GM19324 (cell line): ENCODE measurements at regions not wholly inside any gene's neighbourhood (a gene's known extent, or its start where the extent isn't known, plus 50 kb on each side); places are given as distances from the start of the nearest gene placed in this dataset.
"Not testable (repeated sequence)": the region's sequence is repeated elsewhere in the genome, so short reads cannot be mapped to it uniquely, and the experiment has no call there.

Experiments
- ATAC-seq: cut with Tn5 transposase; IDR thresholded peaks from one replicate; pipeline ENCODE4 v1.9.1; 2021; ENCODE audit warnings: mild to moderate bottlenecking, moderate library complexity; ENCODE audit not compliant: unreplicated experiment, low FRiP score

- ATAC-seq: peak; percentile 71
Measured at GRCh38 chr7:85292908-85293576, 106.2 kb upstream of the SEMA3D start.

- no peak for ATAC-seq
Measured at GRCh38 chr7:85290269-85290668, 103.4 kb upstream of the SEMA3D start.

- ATAC-seq: no peak
Measured at GRCh38 chr7:85289279-85289678, 102.4 kb upstream of the SEMA3D start.

GRCh38 chr7:85287106-85287825 is 100.4 kb upstream of the SEMA3D start:
- no peak for ATAC-seq

GRCh38 chr7:85286446-85286845 is 99.6 kb upstream of the SEMA3D start:
- no peak for ATAC-seq

GRCh38 chr7:85285527-85285926 is 98.7 kb upstream of the SEMA3D start:
- ATAC-seq: no peak

- no peak for ATAC-seq
Measured at GRCh38 chr7:85275204-85275603, 88.3 kb upstream of the SEMA3D start.

GRCh38 chr7:85274454-85274853 is 87.6 kb upstream of the SEMA3D start:
- no peak for ATAC-seq

GRCh38 chr7:85262891-85263290 is 76.0 kb upstream of the SEMA3D start:
- ATAC-seq: no peak

GRCh38 chr7:85261336-85261735 is 74.5 kb upstream of the SEMA3D start:
- no peak for ATAC-seq

- ATAC-seq: not testable (repeated sequence)
Measured at GRCh38 chr7:85249787-85250186, 62.9 kb upstream of the SEMA3D start.

GRCh38 chr7:85239109-85239508 is 52.3 kb upstream of the SEMA3D start:
- no peak for ATAC-seq

- no peak for ATAC-seq
Measured at GRCh38 chr7:85237721-85238120, 50.9 kb upstream of the SEMA3D start.
